A549 (cell line): ENCODE measurements at regions not wholly inside any gene's neighbourhood (a gene's known extent, or its start where the extent isn't known, plus 50 kb on each side); places are given as distances from the start of the nearest gene placed in this dataset.

Source experiments
- ATAC-seq, 2 experiments: fragments of 200-7000 bp in 1 of 2; fragments of >200 bp in 1 of 2; cut with Nextera tagmentation in 1 of 2; cut with Tn5 transposase in 1 of 2; 3 replicates each; pipeline versions ENCODE4 v1.8.0 to v1.9.1; 2018 to 2020; ENCODE audit warnings: mild to moderate bottlenecking in 1 of 2, moderate library complexity in 1 of 2
- CTCF ChIA-PET: fragments of 300-600 bp; sonication (Branson Sonifier 250); formaldehyde crosslinking; extraction: SDS; loops from one replicate; lab custom pipeline; 2021; ENCODE audit warnings: antibody characterized with exemption, inconsistent platforms; lab: Yijun Ruan, JAX
- POLR2A ChIA-PET: fragments of 350-600 bp; formaldehyde crosslinking; extraction: SDS; loops from one replicate; lab custom pipeline; 2021; ENCODE audit warnings: antibody characterized with exemption, inconsistent platforms; lab: Yijun Ruan, JAX
- DNase-seq, 2 experiments: peaks; one replicate each; pipeline versions ENCODE4 v3.0.0 to v3.0.0-alpha.2; 2011 to 2016; ENCODE audit warnings: low read depth in 1 of 2, low spot score in 1 of 2
- FAIRE-seq: peaks from 2 replicates; lab custom pipeline; 2011; peaks lifted over from hg19 to GRCh38; lab: Jason Lieb, UNC
- H3K27ac ChIP-seq, 2 experiments: fragments of >200 bp; sonication (Bioruptor Twin); formaldehyde crosslinking; 3 replicates each; pipeline ENCODE4 v1.5.1; 2016 to 2017
- H3K4me1 ChIP-seq: fragments of >200 bp; sonication (Bioruptor Twin); formaldehyde crosslinking; 3 replicates; pipeline ENCODE4 v1.6.1; 2016
- H3K4me2 ChIP-seq: fragments of >200 bp; sonication (Bioruptor Twin); formaldehyde crosslinking; 3 replicates; pipeline ENCODE4 v1.6.1; 2016
- H3K4me3 ChIP-seq: fragments of >200 bp; sonication (Bioruptor Twin); formaldehyde crosslinking; 3 replicates; pipeline ENCODE4 v1.5.1; 2016
- H3K9me3 ChIP-seq: fragments of >200 bp; sonication (Bioruptor Twin); formaldehyde crosslinking; 3 replicates; pipeline ENCODE4 v1.6.1; 2016
- BHLHE40 ChIP-seq: IDR thresholded peaks from 2 replicates; pipeline ENCODE4 v1.6.1; 2012; ENCODE audit warnings: low read depth, low read length, inconsistent platforms
- CEBPB ChIP-seq, 2 experiments: fragments of >200 bp in 1 of 2; sonication (Bioruptor Twin) in 1 of 2; formaldehyde crosslinking in 1 of 2; IDR thresholded peaks; 2 replicates each; pipeline ENCODE4 v1.6.1; 2012 to 2016
- CHD4 ChIP-seq: fragments of 200-600 bp; sonication (generic); IDR thresholded peaks from 2 replicates; pipeline ENCODE4 v1.6.1; 2016; ENCODE audit warnings: antibody characterized with exemption, mild to moderate bottlenecking, borderline replicate concordance
- E2F6 ChIP-seq: IDR thresholded peaks from 2 replicates; pipeline ENCODE4 v1.6.1; 2012; ENCODE audit warnings: low read depth, borderline replicate concordance
- EHF ChIP-seq: fragments of 250-450 bp; sonication (Bioruptor Pico); IDR thresholded peaks from 2 replicates; pipeline ENCODE4 v1.5.0; 2020; ENCODE audit warnings: mild to moderate bottlenecking
- ESRRA ChIP-seq: fragments of 150-350 bp; IDR thresholded peaks from 2 replicates; pipeline ENCODE4 v1.6.1; 2014; ENCODE audit warnings: mild to moderate bottlenecking, low read length, borderline replicate concordance
- FOSB ChIP-seq: fragments of 250-450 bp; sonication (Bioruptor Pico); IDR thresholded peaks from 2 replicates; pipeline ENCODE4 v1.5.0; 2020; ENCODE audit warnings: mild to moderate bottlenecking, moderate library complexity
- HDAC2 ChIP-seq: fragments of 200-600 bp; sonication (generic); IDR thresholded peaks from 2 replicates; pipeline ENCODE4 v1.6.1; 2016
- HEYL ChIP-seq: fragments of 250-450 bp; sonication (Bioruptor Pico); IDR thresholded peaks from 2 replicates; pipeline ENCODE4 v1.8.0; 2021; ENCODE audit warnings: mild to moderate bottlenecking, moderate library complexity
- KDM1A ChIP-seq: fragments of 200-600 bp; sonication (generic); IDR thresholded peaks from 2 replicates; pipeline ENCODE4 v1.6.1; 2016; ENCODE audit warnings: low read depth, mild to moderate bottlenecking
- MAFK ChIP-seq: fragments of 450-650 bp; IDR thresholded peaks from 2 replicates; pipeline ENCODE4 v1.6.1; 2014; ENCODE audit not compliant: partially characterized antibody
- MAX ChIP-seq: IDR thresholded peaks from 2 replicates; pipeline ENCODE4 v1.6.1; 2012
- MYC ChIP-seq: IDR thresholded peaks from 2 replicates; pipeline ENCODE4 v1.6.1; 2012; ENCODE audit warnings: mild to moderate bottlenecking, inconsistent platforms, low read length, improper control_type of control experiment, borderline replicate concordance
- NPAS2 ChIP-seq: fragments of 250-450 bp; sonication (Bioruptor Pico); IDR thresholded peaks from 2 replicates; pipeline ENCODE4 v1.8.0; 2022; ENCODE audit warnings: mild to moderate bottlenecking, moderate library complexity, borderline replicate concordance
- PBX3 ChIP-seq: IDR thresholded peaks from 2 replicates; pipeline ENCODE4 v1.6.1; 2012
- POLR2AphosphoS2 ChIP-seq: conservative IDR thresholded peaks from 2 replicates; pipeline ENCODE4 v1.6.1; 2012; ENCODE audit warnings: low read length, improper control_type of control experiment, inconsistent platforms
- RCOR1 ChIP-seq: fragments of 150-350 bp; IDR thresholded peaks from 2 replicates; pipeline ENCODE4 v1.6.1; 2014; ENCODE audit warnings: antibody characterized with exemption, low read length, low read depth
- SMC3 ChIP-seq: fragments of >200 bp; sonication (Bioruptor Twin); formaldehyde crosslinking; IDR thresholded peaks from 3 replicates; pipeline ENCODE4 v1.6.1; 2018; ENCODE audit warnings: inconsistent platforms
- ZC3H11A ChIP-seq: fragments of 450-650 bp; IDR thresholded peaks from 2 replicates; pipeline ENCODE4 v1.6.1; 2014; ENCODE audit warnings: antibody characterized with exemption, mild to moderate bottlenecking
- WGBS: methylation state at CpG from one replicate; pipeline ENCODE4 v1.1.6; 2017; ENCODE audit errors: missing lambda C conversion rate; 5-methylcytosine and 5-hydroxymethylcytosine counted together
- TF ChIP-seq, protein P1 (sequence below): fragments of 450-650 bp; IDR thresholded peaks from 2 replicates; pipeline ENCODE4 v1.6.1; 2014; ENCODE audit warnings: antibody characterized with exemption
- TF ChIP-seq, protein P2 (sequence below): fragments of >200 bp; sonication (Bioruptor Twin); formaldehyde crosslinking; IDR thresholded peaks from 2 replicates; pipeline ENCODE4 v1.6.1; 2016

DNA sequence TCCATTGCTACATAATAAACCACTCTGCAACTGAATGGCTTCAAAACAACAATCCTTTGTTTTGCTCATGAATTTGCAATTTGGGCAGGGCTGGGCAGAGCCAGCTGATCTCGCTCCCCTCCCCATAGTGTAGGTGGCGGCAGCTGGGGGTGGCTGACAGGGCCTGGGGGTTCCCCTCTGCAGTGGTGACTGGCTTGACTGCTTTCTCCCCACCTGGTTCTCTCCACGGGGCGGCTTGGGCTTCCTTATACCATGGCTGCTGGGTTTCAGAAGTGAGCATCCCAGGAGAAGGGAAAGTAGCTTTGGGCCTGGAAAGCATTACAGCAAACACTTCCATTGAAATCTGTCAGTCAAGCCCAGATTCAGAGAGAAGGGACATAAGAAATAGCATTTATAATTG is 129.7 kb upstream of the ZBTB40 start (continued):
- TF ChIP-seq, protein P1, sequence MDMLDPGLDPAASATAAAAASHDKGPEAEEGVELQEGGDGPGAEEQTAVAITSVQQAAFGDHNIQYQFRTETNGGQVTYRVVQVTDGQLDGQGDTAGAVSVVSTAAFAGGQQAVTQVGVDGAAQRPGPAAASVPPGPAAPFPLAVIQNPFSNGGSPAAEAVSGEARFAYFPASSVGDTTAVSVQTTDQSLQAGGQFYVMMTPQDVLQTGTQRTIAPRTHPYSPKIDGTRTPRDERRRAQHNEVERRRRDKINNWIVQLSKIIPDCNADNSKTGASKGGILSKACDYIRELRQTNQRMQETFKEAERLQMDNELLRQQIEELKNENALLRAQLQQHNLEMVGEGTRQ, result no peak
- TF ChIP-seq HDAC2, result no peak

DNA sequence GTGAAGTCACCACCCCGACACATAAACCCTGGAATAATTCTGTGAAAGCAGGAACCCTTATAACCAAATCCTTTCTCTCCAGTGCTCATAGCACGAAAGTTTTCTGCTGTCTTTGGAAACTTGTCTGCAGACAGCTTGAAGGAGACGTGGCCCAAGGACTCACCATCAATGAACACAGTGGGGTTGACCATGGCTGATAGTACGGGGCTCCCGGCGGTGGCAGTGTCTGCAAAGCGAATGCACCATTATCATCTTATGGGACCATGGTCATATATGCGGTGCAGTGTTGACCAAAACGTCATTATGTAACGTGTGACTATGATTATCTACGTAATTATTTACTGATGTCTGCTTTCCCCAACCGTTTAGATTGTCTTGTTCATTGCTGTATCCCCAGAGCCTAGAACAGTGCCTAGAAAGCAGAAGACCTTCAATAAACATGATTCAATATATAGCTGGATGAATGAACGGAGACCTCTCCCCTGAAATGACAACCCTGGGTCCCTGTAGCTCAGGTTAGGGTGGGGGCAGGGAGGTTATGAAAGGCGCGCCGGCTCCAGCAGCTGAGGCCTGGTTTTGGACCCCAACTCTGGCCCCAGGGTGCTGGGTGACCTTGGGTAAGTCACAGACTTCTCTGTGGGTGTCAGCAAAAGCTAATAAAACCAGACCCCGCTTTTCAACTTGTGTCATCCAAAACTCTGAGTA is 128.4 kb upstream of the ZBTB40 start:
- Histone ChIP-seq H3K4me2 (no peak overlapping the region), H3K27ac (no peak overlapping the region), H3K4me3 (no peak overlapping the region), H3K9me3 (no peaks in the 10 kb centered on the region), H3K4me1 (no peaks in the 10 kb centered on the region)
- ATAC-seq, result no peak
- WGBS, result 81% methylated on average over 17 of the region's 17 CpGs
- no peak for TF ChIP-seq NPAS2 (CRISPR knock-in tag)
- TF ChIP-seq HDAC2, result no peak
- no peak for TF ChIP-seq KDM1A
- TF ChIP-seq, protein P1, result no peak
- no peak for TF ChIP-seq POLR2AphosphoS2
- TF ChIP-seq, protein P2, sequence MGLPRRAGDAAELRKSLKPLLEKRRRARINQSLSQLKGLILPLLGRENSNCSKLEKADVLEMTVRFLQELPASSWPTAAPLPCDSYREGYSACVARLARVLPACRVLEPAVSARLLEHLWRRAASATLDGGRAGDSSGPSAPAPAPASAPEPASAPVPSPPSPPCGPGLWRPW, result no peak
- CTCF ChIA-PET, result interaction anchor here (1.5 kb wide), 1 partner anchor 13 kb away, joined by 3 read pairs; no protein-coding TSS in a partner anchor
- no peak for DNase-seq
- POLR2A ChIA-PET, result no interaction called here
- FAIRE-seq, result no peak

GRCh38 chr1:22323846-22324504 is 127.7 kb upstream of the ZBTB40 start:
- FAIRE-seq, result no peak
- WGBS, result 73% methylated on average over 11 of the region's 11 CpGs
- DNase-seq, result no peak
- ChIA-PET CTCF (interaction anchor here (1.5 kb wide), 1 partner anchor 14 kb away, joined by 3 read pairs; no protein-coding TSS in a partner anchor), POLR2A (no interaction called here)
- H3K4me1 ChIP-seq, result no peaks in the 10 kb centered on the region
- no peak overlapping the region for H3K4me3 ChIP-seq
- no peak overlapping the region for H3K4me2 ChIP-seq
- H3K27ac ChIP-seq, result no peak overlapping the region
- no peak for TF ChIP-seq BHLHE40
- TF ChIP-seq ZC3H11A, result no peak
- no peak for TF ChIP-seq FOSB (CRISPR knock-in tag)
- TF ChIP-seq HDAC2, result no peak
- no peak for TF ChIP-seq HEYL (CRISPR knock-in tag)
- TF ChIP-seq RCOR1, result no peak
- TF ChIP-seq E2F6, result no peak
- TF ChIP-seq CEBPB (IDR thresholded peaks at IDR 0.05), result no peak
- TF ChIP-seq MAX, result no peak
- TF ChIP-seq, protein P2, result no peak
- no peak for TF ChIP-seq MYC
- no peak for TF ChIP-seq SMC3
- no peak for TF ChIP-seq EHF (CRISPR knock-in tag)
- no peak for TF ChIP-seq ESRRA
- no peak for TF ChIP-seq NPAS2 (CRISPR knock-in tag)
- TF ChIP-seq CHD4, result no peak
- TF ChIP-seq, protein P1, result no peak
- TF ChIP-seq MAFK, result no peak
- TF ChIP-seq KDM1A, result no peak
- no peak for TF ChIP-seq PBX3
- no peak for ATAC-seq
- H3K9me3 ChIP-seq, result no peaks in the 10 kb centered on the region
